CD1c-positive myeloid dendritic cell (primary cell): ENCODE measurements at regions not wholly inside any gene's neighbourhood (a gene's known extent, or its start where the extent isn't known, plus 50 kb on each side); places are given as distances from the start of the nearest gene placed in this dataset.

Experiments
- DNase-seq: peaks from one replicate; pipeline ENCODE4 v3.0.0-alpha.2; 2016; ENCODE audit errors: extremely low spot score

DNA sequence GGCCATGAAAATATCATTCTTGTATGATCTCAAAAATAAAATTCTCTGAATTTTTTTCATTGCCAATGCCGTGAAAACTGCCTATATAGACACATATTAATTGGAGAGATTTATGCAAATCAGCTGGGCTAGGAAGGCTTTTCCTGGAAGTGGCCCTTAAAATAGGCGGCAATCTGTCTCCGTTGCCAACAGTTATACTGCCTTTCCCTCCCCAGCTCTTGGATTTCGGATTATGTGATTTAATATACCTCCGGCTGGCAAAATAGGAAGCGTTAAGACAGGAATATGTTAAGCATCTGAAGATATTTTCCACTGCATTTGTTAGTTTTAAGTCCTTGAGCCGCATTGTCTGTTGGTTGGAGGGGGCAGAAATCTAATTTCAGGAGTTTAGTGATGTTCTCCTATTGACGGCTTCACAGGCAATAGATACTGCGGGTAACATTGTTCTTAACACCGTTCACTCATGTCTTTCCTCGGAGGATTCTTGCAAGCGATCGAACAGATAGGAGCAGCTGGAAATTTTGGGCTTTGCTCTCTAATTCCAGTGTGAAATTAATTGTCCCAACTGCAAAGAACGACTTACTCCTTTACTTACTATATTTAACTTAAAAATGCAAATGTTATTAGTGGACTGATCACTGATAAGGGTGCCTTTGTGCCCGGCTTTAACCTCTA, 113.3 kb downstream of the LINC00237 start:
- DNase-seq, result no peak

DNA sequence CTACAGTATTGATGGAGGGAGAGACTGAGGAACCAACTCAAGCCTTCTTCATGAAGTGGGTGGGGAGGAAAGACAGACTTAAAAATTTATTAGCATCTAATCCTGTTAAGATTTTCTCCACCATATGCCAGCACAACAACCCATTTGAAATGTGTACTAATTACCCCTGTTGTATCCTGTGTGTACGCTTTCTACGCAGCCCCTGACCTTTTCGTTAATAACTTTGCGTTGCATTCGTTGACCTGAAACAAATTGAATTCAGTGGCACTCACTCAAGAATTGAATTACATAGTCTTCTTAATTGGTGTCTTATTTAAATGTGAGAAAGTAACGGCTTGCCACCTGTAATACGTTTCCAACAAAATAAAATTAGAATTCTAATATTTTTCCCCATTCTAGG, 113.9 kb downstream of the LINC00237 start:
- no peak for DNase-seq

DNA sequence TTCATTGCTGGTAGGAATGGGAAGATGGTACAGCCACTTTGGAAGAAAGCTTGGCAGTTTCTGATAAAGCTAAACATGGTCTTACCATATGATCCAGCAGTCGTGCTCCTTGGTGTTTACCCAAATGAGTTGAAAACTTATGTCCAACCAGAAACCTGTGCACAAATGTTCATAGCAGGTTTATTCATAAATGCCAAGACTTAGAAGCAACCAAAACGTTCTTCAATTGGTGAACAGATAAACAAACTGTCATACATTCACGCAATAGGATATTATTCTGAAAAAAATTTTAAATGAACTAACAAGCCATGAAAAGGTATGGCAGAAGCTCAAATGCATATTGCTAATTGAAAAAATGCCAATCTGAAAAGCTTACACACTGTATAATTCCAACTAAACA, 117.1 kb downstream of the LINC00237 start:
- no peak for DNase-seq

DNA sequence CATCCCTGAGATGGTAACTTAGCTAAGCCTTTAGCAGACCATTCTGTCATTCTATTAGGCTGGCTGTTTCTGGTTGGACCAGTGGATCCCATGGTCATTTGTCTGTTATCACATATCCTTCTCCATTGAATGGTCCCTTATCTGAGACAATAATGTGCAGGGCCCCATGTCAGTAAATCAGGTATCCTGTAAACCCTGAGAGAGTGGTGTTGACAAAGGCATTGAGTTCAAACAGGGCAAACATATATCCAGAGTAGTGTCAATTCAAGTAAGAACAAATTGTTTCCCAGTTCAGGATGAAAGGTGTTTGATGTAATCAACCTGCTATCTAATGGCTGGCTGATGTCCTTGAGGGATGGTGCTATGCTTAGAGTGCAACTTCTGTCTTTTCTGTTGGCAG, 126.2 kb downstream of the LINC00237 start:
- no peak for DNase-seq

DNA sequence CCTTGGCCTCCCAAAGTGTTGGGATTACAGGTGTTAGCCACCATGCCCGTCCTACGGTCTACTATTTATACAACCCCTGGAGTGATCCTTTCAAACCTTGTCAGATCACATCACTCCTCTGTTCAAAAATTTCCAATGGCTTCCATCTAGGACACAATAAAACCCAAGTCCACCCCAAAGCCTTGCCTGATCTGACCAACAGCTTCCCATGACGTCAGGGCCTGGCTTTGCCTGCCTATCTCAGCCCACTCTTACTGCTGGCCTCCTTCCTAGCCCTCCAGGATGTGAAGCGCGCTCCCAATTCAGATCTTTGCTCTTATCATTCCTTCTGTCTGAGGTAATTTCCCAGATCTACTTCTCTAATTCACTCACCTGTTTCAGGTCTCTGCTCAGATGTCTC, 128.4 kb downstream of the LINC00237 start:
- DNase-seq, result no peak

DNA sequence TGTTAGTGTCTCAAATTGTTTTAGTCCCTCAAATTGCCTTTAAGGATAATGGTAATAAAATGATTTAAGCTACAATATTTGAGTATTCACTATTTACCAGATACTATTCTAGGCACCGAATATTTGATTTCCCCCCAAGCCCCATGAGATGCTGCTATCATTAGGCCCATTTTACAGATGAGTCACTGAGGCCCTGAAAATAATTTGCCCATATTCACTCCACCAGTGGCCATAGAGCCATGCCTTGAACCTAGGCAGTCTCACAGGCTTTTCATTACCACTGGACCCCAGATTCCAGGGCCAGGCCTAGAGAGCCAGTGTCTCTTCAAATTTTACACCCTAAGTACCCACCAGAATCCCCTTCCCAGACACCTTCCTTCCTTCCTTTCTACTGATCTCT, 133.7 kb downstream of the LINC00237 start:
- no peak for DNase-seq

DNA sequence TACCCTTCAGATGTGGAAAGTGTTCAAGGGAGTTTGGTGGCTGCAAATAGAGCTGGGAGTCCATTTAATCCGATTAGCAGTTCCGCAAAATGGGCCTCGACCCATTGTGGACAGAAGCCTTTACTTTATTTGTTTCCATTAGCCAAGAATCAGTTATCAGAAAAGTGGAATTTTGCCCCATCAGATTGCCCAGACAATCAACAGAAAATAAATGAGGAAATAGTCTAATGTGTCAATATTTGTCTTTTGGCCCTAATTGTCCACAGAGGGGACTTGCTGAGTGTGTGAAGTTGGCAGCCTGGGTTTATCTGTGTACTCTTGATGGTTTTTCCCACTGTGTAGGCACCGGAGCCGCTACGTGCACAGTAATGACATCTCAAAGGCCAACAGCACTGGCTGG, 134.3 kb downstream of the LINC00237 start:
- no peak for DNase-seq

DNA sequence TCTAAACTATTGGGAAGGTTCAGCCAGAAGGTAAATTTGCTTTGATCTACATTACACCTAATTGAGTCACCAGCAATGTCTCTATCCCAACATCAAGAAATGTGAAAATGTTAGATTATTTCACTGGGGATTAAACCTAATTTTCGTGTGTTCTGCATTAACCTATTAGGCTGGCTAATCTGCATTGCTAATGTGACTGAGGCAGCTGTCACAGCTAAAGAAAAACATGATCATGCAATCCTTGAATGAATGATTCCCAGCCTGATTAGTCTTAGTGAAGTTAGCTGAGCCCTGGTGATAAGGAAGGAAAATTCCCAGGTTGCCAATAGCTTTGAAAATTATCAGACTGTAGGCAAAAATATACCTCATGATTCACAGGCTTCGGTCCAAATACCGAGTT, 135.3 kb downstream of the LINC00237 start:
- DNase-seq, result no peak

DNA sequence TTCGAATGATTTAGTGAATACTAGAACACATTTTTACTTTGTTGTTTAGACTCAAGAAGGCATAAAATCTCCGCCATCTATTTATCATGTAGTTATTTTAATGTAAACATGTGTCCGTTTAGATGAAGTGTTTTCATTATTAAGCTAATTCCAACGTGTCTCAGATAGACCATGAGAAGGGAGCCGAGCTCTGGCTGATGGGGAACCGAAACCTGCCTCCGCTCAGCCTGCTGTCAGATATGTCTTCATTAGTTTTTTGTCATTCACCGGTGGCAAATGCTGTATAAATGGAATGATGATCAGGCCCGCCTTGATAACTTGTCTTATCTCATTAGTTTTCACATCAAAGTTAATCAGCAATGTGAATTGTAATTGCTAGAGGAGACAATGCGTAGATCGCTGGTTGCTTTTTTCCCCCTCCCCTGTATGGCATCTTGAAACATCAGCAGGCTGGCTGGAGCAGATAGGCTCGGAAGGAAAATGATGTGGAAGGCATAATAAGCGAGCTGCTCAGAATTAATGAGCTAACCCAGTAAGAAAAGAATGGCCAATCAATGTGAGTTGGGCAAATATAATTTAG, 136.4 kb downstream of the LINC00237 start:
- no peak for DNase-seq

DNA sequence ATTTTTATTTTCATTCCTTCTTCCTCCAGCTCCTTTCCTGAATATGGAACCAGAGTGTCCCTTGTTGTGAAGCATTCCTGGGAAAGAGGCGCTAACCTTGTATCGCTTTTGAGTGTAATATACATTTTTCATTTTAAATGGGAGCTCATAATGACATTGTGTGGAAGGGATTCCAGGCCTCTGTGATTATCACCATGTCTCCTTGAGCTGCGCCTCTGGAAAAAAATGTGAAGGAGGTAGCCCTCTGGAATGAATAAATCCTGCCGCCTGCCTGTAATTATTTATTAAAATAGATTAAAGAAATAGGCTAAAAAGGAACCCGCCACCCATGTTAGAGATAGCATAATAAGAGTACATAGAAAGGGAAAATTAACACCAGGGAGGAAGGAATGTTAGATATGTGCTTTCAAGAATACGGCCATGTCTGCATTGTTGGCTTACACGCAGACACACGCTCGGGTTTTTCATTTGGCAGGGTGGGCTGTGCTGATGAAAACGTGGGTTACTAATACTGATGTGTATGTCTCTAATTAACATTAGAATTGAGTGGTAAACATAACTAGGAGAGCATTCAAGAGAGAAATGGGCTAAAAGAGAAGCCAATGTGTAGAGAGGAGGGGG, 138.5 kb downstream of the LINC00237 start:
- DNase-seq, result no peak

DNA sequence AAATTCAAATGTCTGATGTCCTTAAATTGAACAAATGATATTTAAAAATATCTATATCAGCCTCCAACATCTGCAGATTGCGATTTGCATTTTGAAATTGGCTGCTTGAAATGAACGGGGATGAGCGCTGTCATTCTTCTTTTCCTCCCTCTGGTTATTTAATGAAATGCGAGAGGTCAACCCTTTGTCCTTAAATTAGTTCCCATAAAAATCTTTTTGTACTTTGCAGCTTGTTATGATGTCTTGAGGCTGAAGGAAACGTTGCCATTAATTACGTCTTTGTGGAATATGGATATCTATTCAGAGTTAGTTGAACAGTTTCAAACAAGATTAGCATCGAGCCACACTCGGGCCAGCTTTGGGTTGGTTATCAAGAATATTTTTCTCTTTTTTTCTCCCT, 140.0 kb downstream of the LINC00237 start:
- DNase-seq, result no peak

DNA sequence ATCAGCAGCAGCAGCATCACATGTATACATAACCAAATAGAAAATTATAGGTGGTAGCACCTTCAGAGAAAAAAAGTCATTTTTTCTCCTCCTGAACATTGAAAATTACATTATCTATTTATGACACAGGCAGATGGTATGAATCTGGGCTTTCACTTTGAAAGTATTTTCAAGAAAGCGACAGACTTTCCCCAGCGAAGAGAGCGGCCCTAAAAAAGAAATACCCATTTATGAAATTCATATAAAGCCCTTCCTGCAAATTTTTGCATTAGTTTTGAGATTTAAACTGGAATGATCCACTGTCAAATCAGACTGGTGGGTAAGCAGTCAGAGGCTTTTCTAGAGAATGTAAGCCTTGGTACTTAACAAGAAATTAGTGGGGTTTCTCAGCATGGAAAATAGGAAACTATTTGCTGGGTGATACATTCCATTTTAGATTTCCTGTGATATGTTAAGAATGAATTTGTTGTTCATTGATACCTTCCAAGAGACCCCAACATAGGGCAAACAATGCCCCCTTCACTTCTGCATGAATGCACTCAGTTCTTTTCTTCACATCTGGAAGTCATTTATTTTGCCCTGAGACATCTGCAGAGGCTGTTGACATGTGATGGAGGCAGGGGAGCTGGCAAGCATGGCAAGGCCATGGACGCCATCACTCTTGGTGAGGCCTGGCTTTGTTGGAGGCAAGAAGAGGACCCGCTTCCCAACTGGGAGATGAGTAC, 147.0 kb downstream of the LINC00237 start:
- no peak for DNase-seq

DNA sequence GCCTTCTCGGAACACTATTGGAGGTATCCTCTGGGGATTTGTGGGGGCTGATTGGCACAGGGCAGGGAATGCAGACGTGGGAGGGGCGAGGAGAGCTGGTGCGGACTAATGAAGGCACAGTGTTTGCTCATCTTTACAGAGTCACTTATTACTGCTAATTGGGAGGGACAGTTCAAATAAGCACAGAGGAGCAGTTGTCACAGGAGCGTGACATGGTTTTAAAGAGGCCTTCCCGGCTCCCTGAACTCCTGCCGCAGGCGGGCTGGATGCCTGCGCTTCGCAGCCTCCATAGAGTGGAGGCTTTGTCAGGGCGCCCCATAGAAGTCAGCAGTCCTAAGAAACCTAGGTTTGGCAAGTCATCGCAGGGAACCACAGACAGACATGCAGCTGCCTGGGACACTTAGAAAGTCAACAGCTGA, 149.6 kb downstream of the LINC00237 start:
- no peak for DNase-seq

DNA sequence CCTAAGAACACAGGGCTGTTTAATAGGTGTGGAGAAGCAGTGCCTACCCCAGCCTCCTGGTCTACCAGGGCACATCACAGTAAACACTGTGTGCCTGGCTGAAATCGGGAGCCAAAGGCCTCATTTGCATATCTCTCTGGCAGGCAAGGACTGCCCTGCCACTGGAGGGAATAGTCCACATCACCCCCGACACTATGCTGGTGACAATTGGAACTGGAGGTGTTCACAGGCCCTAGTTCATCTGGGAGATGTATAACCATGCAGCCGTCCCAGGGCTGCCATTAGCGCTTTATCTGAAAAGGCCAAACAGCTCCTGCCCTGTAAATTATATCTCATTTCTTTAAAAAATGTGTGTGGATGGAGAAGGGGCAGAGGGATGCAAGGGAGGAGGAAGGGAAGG, 150.3 kb downstream of the LINC00237 start:
- DNase-seq, result no peak

DNA sequence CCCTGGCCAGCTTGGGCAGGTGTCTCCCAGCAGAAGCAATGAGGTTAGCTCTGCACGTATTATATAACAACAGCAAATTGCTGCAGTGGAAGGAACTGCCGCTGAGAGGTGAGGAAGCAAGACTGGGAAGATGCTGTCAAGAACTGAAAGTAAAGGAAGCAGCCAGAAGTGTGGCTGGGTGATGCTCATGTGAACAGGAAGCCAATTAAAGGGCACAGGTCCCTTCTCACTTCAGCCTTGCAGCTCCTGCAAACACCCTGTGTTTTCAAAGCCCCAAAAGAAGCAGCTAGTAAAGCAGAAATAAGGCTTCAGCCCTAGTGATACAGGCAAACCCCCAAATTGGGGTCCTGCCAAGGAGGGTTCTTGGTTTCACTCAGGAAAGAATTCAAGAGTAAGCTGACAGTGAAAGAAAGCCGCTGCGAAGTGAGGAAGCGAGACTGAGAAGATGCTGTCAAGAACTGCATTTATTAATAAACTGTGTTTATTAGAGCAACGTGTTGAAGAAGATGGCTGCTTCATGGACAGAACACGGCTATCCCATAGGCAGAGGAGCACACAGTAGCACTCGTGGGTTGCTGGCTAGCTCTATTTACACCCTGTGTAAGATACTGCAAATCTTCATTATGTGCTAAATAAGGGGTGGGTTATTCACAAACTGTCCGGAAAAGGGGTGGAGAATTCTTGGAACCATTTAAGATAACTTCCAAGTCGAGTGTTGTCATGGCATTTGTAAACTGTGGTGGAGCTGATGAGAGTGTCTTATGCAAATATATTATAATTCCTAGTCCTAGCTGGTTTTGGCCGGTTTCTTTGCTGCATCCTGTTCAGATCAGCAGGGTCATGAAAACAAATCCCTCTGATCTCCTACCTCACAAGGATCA, 152.2 kb downstream of the LINC00237 start:
- DNase-seq, result no peak

DNA sequence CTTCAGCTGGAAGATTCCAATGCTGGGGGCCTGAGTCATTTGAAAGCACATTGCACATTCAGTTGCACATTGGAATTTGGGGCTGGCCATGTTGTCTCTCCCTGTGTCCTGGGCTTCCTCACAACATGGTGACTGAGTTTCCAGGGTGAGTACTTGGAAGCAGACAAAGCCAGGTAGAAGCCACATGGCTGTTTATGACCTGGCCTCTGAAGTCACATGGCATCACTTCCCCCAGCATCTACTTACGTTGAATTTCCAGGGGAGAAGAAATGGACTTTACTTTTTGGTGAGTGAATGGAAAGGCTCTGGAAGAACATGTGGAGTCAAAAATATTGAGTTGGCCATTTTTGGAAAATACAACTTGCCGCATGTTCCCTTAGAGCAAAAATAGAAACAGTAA, 155.5 kb downstream of the LINC00237 start:
- DNase-seq, result no peak

DNA sequence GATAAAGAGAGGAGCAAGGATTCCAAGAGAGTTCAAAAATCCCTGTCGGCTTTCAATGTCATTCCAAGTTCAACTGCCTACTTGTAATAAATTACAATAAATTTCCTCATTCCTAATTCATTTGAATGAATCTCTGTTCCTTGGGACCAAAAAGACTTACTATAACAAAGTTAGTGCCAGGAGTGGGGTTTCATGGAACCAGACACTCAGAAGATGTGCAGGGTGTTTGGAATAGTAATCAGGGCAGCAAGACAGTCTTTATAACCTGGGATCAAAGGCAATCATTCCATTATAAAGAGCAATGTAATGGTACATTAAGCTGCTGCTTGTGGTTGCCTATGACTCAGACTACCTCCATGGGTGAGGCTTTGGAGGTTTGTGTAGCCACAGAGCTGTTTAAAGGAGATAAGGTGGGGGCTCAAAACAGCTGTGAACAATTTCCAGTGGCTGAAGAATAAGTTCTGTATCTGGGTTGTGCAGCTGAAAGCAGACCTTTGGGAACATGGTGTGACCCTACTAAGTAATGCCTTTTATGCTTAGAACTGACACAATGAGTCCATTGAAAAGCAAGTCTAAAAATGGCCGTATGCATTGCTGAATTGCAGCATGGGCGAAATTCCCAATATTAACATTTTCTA, 159.9 kb downstream of the LINC00237 start:
- DNase-seq, result no peak

DNA sequence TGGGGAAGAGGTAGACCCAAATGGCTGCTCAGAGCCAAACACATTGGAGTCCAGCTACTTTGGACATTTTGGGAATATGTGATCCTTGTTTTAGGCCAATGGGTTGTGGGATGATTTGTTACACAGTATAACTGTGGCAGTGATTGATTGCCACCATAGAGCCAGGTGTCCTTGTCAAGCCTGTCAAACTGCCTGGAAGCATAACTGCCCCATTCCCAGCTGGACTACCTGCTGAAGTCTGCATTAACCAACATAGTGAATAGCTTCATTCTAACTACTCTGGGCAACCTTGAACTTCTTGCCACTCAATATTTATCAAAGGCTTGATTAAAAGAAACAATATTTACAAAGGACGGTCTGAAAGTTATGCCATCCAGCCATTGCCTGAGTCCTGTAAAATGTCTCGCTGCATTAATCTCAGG, 164.7 kb downstream of the LINC00237 start:
- DNase-seq, result no peak

DNA sequence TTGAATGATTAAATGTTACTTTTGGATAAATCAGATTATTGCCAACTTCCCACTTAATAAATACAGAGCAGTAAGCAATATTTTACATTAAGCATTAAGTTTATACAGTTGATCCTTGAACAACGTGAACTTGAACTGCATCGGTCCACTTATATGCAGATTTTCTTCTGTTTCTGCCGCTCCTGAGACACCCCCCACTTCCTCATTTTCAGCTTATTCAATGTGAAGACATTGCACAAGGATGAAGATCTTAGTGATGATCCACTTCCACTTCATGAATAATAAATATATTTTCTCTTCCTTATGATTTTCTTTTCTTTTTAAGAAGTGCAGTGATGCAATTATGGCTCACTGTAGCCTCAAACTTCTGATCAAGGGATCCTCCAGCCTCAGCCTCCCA, 167.2 kb downstream of the LINC00237 start:
- DNase-seq, result no peak

DNA sequence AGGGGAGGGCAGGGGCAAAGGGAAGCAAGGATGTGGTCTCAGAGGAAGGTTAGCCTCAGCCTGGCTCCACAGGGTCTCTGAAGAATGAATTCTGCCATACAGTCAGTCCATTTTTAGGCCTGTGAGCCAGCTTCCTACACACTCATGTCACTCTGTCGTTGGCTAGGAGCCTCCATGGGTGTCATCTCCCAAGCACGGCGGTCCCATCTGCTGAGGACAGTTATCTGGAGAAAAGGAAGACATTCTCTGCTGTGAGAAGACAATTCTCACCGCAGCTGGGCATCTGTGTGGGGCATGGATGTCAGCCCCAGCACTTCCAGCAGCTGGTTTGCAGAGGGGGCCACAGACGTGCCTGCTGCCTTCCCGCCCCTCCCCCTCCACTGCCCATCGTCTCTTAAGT, 167.6 kb downstream of the LINC00237 start:
- no peak for DNase-seq

DNA sequence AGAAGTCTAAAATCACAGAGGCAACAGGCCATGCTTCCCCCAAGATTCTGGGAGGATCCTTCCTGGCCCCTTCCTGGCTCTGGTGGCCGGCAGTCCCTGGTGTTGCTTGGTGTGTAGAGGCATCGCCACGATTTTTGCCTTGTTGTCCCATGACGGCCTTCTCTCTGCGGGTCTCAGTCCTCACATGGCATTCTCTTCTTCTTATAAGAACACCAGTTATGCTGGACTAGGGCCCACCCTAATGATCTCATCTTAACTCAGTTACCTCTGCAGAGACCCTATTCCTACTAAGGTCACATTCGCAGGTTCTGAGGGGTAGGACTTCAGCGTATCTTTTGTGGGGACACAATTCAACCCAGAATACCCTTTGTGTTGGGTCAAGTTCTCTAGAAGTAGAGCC, 168.0 kb downstream of the LINC00237 start:
- DNase-seq, result no peak
